NCI-H510A treated with DMSO at 0.1 percent for 48 hours (cell line): ENCODE measurements at regions not wholly inside any gene's neighbourhood (a gene's known extent, or its start where the extent isn't known, plus 50 kb on each side); places are given as distances from the start of the nearest gene placed in this dataset.

Experiments used
- DNase-seq: peaks from one replicate; lab custom pipeline; 2025; lab: John Stamatoyannopoulos, UW

DNA sequence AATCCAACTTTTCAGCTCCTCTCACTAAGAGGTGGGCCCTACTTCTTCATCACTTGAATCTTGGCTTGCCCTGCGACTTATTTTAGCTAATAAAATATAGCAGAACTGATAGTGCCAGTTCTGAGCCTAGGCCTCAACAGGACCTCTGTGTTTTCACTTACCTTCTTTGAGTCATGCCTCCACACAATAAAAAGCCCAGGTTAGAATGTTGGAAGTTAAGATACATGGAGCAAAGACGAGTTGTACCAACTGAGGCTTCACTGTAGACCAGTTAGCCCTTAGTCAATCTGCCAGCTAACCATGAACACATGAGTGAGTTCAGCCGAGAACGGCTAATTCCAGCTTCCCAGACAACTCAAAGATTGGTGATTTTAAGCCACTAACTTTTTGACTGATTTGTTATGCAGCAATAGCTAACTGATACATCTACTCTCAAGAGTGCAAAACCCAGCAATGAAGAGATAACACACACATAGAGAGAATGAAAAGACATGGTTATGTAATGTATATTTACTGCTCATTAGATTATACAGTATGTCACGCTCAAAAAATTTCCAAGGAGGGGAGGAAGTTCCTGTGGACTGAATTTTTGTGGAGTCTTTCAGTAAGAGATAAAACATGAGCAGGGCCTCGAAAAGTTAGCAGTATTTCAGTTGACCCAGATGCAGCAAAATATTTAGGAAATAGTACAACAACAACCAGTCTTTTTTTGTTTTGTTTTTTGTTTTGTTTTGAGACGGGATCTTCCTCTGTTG lies 181.1 kb downstream of the MYCN start:
- DNase-seq = no peak

DNA sequence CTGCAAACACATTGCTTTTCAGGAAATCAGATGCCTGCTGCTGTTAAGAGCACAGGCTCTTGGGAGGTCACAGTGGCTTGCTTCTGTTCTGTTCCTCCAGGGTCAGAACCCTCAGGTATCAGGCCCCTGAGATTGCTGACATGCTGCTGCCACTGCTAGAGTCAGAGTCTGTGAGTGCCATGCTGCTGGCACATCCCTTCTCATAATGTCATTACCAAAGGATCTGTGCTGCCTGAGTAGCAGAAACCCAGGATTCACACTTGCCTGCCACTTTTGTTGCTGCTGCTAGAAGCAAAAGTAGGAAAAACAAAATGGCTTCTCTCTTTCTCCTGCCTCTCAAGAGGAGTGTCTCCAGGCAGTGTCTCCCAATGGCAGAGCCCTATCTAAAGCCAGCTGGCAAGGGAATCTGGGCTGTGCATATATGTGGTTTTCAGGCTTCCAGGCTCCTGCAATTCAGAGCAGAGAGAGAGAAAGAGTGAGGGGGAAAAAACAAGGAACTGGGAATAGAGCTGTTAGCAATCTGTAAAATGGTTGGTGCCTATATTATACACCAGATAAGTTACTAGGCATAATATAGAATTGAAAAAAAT lies 180.3 kb downstream of the MYCN start:
- no peak for DNase-seq

DNA sequence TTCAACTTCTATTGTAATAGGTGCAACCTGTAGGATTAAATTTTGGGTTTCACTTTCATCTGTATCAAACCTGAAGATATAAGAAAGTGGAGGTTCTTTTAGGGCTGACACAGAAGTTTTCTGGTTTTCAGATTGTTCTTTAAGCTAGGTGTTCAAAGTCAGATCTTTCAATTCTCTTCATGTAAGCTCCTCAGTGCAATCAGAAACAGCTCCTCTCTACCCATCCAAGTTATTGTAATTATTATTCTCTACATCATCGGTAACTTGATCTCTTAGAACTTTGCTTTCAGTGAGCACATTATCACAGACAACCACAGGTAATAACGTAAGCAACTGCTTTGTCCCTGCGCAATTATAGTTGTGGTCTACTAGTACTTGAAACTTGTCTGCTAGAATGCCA lies 179.4 kb downstream of the MYCN start:
- peak; percentile 7 for DNase-seq

DNA sequence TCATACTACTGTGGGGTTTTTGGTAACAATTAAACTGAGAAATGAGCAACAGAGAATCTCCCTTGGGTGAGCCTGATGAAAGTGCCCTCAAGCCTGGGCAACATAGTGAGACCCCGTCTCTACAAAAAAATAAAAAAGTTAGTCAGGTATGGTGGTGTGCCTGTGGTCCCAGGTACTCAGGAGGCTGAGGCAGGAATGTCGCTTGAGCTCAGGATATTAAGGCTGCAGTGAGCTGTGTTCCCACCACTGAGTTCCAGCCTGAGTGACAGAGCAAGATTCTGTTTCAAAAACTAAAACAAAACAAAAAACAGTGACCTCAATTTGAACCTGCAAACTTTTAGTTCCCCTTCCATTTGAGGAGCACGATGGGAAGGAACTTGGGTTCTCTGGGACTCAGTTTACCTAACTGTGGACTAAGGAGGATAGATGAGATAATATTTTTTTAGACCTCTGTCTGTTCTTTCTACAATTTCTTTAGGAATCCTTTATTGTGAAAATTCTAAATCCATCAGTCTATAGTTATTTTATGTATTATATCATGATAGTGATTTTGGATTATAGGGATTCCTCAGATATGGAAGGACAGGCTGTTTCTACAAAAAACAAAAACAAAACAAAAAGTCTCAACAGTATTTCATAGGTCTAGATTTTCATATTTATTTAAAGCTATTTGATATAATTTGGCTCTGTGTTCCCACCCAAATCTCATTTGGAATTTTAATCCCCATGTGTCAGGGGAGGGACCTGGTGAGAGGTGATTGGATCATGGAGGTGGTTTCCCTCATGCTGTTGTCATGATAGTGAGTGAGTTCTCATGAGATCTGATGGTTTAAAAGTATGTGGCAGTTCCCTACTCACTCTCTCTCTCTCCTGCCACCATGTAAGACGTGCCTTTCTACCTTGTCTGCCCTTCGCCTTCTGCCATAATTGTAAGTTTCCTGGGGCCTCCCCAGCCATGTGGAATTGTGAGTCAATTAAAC lies 178.6 kb downstream of the MYCN start:
- DNase-seq = no peak

DNA sequence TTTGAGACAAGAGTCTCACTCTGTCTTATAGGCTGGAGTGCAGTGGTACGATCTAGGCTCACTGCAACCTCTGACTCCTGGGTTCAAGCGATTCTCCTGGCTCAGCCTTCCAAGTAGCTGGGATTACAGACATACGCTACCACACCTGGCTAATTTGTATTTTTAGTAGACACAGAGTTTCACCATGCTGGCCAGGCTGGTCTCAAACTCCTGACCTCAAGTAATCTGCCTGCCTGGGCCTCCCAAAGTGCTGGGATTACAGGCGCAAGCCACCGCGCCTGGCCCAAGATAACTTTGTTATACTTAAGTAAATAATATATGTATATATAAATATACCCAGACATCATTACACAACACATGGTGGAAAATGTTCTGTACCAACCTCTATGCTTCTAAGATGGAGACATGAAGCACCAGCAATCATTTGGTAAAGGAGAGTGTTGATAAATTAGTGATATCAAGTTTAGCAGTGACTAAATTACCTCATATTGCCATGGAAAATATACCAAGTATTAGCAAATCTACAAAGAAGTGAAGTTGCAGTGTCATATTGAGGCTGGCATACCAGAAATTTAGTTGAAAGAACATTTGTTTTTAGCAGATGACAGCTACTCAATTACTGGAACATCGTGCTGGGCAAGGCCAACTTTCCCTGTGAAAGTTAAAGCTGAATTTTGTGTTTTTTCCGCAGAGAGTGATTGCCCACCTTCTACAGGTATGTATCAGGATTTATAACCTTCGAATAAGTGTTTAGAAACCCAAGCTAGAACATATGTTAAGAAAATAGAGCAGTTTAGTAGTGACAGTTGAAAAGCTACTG lies 177.7 kb downstream of the MYCN start:
- DNase-seq = no peak

DNA sequence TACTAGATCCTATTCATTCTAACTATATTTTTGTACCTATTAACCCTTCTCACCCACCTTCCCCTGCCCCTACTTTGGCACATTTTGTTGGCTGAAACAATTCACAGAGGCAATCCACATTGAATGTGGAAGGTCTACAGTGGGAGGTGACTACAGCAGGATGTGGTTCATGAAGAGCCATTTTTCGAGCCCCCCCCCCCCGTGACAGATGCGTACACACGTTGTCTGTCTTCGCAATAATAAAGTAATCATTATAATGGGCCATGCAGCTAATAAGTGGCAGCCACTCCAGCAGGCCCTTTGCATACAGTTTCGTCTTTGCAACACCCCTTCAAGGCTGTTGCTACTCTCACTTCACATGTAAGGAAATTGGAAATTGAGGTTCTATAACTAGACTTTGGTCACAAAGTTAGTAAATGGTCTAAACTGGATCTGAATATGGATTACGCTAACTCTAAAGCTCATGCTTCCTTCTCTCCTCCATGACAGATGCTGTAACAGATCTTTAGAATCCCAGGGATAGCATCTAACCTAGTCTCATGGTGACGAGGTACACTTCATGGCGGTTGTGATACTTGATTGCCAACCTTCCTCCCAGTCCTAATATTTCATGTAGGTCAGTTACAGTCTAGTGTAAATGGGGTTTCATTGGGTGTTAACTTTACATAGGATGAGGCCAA lies 176.8 kb downstream of the MYCN start:
- DNase-seq = no peak

DNA sequence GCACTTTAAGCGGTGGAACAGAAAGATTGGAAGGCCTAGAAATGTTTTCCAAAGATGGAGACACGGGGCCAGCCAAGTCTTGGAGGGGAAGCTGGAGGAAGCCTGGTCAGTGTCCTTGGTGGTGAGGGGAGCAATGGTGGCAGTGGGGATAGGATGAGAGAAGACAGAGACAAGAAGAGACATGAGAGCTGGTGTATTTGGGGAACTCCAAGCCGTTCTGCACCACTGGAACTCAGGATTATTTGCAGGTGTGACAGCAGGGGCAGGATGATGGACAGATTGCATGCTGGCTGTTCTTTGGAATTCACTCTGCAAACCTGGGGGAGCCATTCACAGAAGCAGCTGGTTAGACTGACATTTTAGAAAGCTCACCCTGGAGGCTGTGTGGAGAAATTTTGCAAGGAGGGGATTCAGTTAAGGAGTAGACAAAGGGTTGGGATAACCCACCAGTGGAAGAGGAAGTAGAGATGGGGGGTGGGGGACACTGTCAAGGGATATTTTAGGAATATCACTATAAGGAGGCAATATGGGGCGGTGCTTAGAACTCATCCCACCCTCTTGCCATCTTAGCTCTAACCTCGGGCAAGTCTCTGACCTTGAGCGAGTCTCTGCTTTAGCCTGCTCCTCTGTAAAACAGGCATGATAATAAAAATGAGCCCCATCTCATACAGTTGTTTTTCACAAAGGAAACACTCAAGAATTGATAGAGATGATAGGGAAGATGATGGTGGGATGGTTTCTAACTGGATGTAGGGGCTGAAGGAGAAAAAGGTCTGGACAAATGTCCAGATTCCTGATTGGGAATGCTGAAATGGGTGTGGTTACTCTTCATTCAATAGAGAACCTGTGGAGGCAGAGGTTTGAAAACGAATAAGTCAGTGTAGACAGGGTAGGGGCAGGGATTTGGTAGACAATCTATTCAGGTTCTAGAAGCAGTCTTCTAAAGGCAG lies 175.8 kb downstream of the MYCN start:
- DNase-seq = no peak

DNA sequence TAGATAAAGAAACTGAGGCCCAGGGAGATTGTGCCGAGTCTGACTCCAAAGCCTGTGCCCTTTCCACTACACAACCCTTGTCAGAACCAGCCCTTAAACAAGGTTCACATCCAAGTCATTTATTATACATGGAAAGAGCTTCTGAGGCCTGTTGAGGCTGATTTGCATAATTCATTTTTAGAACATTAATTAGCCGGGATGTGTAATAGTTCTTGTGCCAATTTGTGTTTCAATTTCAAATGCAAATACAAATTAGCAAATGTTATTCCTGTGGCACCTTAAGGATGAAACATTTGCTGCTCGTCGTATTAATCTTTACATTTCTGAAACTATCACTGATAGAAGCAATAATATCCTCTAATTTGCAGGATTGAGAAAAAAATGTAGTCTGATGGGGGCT lies 174.9 kb downstream of the MYCN start:
- DNase-seq = no peak

DNA sequence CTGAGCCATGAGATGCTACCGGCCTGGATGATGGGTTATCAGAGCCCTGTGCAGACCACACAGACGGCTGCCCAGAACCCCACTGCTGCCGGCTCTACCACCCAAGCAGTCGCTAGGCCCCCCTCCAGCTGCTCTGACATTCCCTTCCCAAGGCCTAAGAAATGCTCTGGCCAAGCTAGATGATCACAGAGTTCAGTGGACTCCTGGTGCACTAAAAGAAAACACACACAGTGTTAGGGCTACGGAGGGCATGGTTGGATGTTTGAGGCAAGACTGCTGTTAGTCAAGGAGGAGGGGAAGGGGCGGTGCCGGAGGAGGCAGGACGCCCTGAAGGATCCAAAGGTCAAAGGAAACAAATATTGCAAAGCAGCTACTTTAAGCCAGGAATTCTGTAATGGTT lies 174.5 kb downstream of the MYCN start:
- no peak for DNase-seq

DNA sequence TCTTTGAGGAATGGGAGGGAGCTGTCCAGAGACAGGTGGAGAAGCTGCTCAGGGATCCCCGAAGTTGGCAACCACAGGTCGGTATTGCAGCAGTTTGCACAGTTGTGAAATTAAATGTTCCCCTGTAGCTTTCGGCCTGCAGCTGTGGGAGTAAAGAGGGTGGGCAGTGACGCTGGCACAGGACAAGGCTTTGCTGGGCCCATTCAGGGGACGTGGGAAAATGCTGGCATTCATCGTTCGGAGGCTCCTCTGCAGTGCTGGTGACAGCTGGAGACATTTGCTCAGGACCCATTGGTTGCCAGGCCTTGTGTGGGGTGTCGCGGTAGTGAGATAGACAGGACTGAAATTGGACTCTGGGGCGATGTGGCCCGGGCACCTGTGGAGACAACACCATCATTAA lies 173.7 kb downstream of the MYCN start:
- no peak for DNase-seq

DNA sequence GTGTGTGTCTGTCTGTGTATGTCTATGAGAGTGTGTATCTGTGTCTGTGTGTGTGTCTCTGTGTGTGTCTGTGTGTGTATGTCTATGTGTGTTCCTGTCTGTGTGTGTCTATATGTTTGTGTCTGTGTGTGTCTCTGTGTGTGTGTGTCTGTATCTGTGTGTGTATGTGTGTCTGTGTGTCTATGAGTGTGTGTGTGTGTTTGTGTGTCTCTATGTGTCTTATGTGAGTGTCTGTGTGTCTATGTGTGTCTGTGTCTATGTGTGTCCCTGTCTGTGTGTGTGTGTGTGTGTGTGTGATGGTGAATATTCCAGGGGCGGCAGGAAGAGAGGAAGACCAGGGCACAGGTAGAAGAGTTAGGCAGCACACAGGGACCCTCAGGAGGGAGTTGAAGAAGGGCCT lies 173.2 kb downstream of the MYCN start:
- no peak for DNase-seq

DNA sequence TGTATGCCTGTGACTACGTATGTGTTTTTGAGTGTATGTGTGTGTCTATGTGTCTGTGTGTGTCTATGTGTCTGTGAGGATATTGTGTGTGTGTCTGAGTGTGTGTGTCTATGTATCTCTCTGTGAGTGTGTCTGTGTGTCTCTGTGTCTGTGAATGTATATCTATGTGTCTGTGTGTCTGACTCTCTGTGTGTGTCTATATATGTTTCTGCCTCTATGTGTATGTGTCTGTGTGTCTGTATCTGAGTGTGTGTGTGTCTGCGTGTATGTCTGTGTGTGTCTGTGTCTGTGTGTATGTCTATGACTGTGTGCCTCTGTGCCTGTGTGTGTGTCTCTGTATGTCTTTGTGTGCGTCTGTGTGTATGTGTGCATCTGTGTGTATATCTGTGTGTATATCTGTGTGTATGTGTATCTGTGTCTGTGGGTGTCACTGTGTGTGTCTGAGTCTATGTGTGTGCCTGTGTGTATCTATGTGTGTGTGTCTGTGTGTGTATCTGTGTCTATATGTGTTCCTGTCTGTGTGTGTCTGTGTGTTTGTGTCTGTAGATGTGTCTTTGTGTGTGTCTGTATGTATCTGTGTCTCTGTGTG lies 172.7 kb downstream of the MYCN start:
- DNase-seq = no peak

DNA sequence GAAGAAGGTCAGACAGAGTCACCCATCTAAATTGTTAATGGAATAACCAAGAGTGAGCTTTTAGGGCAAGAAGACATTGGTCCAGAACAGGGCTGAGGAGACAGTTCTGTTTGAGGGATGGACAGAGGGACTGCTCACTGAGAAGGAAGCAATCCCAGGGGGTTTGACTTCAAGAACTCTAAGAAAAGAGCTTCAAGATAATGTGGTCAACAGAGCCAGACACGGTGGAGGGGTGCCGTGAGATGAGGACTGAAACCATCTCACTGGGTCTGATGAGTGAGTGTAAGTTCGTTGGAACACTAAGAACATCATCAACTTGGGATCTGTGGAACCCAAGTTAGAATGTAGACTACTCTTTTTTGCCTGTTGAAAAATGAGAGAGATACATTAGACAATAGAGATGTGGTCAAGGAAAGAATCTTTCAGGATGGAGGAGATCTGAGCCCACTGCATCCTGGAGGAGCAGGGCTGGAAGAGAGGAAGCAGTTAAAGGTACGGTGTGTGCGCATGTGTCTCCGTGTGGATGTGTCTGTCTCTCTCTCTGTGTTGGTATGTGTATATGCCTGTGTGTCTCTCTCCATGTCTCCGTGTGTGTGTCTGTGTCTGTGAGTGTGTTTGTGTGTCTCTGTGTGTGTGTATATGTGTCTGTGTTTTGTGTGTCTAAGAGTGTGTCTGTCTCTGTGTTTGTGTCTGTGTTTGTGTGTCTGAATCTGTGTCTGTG lies 172.1 kb downstream of the MYCN start:
- DNase-seq = no peak

DNA sequence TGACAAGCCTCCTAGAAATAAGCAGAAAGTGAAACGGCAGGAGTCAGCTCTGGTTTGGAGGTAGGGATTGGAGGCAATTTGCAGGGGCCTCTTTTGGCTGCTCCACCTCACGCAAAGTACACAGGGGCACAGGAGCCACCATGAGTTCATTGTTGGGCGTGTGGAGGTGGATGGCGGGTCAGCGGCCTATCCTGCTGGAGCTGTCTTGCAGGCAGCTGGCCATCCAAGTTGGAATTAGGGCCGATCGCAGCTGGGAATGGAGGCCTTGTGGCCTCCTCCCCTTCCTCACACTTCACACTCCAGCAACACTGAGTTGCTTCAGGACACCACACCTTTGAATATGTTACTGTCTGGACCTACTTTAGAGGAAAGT lies 171.5 kb downstream of the MYCN start:
- no peak for DNase-seq

DNA sequence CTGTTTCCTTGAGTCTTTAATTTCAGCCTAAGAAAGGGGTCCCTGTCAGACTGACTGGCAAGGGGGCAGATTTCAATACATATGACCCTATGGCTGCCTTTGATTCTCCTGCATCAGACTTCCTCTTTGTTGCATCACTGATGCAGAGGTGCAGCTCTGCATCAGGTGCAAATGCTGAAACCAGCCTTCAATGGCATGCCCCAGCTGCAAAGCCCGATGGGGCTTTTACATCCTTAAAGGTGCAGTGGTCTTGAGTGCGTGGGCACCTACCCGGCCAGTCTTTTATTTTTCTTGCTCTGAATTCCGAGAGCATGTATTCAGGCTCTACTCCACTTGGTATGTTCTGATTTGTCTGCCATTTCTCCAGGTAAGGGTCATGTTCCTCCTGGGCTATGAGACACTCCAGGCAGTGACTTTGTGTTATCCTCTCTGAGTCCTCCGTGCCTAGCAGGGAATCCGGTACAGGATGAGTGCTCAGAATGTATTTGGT lies 169.5 kb downstream of the MYCN start:
- no peak for DNase-seq

DNA sequence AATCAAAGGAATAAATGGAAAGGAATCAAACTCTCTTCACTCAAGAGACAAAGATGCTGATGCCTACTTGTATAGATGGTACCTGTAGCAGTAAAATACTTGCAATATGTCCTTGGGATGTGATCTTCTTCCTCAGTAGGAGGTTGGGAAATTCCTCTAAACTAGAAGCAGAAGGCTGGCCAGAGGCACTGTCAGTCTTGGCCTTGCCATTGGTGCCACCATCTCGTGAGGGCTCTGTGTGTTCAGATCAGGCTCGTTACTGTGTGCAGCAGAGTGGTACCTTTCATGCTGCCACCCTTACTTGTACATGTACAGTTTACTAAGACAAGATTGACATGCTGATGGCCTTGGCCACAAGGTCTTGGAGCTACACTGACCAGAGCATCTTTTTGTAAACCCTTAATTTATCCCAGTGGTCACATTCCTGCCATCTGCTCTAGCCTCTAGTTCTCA lies 169.0 kb downstream of the MYCN start:
- DNase-seq = no peak

DNA sequence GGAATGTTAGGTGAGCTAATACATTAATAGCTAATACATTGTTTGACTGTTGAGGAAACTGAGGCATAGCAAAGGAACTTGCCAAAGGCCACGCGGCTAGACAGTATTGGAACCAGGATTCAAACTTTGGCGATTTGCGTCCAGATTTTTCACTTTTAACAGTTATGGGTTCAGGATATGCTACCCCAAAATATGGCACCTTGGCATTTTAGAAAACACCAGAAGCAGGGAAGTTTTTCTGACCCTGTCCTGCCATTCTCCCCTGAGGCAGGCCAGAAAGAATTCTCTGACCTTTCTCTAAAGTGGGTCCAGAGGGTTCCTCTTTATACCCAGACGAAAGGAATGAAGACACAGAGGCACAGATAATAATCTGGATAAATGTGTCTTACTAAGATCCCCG lies 166.9 kb downstream of the MYCN start:
- no peak for DNase-seq

DNA sequence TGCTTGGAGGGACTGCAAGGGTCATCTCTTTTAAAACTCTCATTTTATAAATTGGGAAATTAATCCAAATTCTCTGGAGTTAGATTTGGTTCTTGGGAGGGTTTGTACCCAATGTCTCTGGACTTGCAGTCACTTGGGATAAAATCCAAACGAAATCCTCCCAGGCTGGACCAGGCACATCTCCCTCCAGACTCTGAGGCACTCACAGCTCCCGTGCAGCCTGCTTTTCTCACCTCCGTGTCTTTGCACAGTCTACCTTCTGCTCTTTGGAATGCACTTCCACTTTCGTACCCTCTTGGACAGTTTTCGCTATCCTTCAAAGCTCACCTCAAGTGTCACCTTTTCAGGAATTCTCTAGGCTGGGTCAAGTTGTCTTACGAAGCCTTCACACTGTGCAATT lies 166.3 kb downstream of the MYCN start:
- no peak for DNase-seq

DNA sequence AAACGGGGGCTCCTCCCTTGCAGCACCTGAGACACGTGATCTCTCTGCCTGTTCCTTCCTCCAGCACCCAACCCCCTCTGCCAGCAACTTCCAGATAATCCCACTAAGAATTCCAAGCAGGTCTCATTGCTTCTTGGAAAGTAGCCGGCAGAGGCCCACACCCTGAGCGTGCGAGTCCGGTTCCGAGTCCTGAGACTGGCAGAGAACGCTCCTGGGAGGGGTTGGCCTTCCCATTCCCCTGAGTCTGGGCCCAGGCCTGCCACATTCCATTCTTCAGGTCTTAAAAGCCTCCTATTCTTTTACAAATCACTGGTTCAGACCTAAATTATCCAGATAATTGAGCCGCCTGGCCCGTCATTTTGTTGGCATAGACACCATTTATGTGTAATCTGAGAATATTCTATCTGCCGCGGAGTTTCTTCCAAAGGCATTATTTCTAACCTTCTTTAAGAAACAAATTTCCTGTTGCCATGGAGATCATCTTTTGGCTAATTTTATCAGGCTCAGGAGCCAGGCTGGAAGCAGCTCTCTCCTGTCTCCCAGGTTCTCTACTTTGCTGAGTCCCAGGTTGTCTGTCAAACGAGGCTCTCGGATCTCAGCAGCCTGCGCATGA lies 165.4 kb downstream of the MYCN start:
- DNase-seq = no peak
